Transverse colon (tissue), 4 donors: ENCODE measurements at regions not wholly inside any gene's neighbourhood (a gene's known extent, or its start where the extent isn't known, plus 50 kb on each side); places are given as distances from the start of the nearest gene placed in this dataset.

Experiments
- CTCF ChIP-seq, 5 experiments: fragments of 200-600 bp in 3 of 5; fragments of 450-650 bp in 2 of 5; sonication (generic) in 3 of 5; IDR thresholded peaks; 1 replicate in 2 of 5; 2 replicates in 3 of 5; pipeline ENCODE4 v1.5.1; 2016 to 2017; ENCODE audit warnings: antibody characterized with exemption in 5 of 5, inconsistent platforms in 3 of 5, mild to moderate bottlenecking in 2 of 5, moderate library complexity in 1 of 5
- POLR2A ChIP-seq: fragments of 450-650 bp; IDR thresholded peaks from one replicate; pipeline ENCODE4 v1.6.1; 2016; ENCODE audit warnings: antibody characterized with exemption, mild to moderate bottlenecking, moderate library complexity
- POLR2AphosphoS5 ChIP-seq, 3 donors: sonication (generic); formaldehyde crosslinking; IDR thresholded peaks; one replicate each; pipeline ENCODE4 v1.6.1; 2016; ENCODE audit warnings: antibody characterized with exemption in 3 of 3

DNA sequence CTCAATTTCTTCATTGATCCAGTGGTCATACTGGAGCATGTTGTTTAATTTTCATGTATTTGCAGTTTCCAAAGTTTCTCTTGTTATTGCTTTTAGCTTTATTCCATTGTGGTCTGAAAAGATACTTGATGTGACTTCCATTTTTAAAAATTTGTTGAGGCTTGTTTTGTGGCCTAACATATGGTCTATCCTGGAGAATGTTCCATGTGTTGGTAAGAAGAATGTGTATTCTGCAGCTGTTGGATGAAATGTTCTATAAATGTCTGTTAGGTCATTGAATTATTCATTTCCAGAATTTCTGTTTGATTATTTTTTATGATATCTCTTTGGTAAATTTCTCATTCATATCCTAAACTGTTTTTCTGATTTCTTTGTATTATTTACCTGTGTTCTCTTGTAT, 139.8 kb upstream of the THUMPD2 start:
- TF ChIP-seq CTCF (IDR thresholded peaks at IDR 0.05) (no peak), POLR2A (no peak), POLR2AphosphoS5 (IDR thresholded peaks at IDR 0.05) (no peak)
